ENCODE measurements at regions not wholly inside any gene's neighbourhood (a gene's known extent, or its start where the extent isn't known, plus 50 kb on each side); places are given as distances from the start of the nearest gene placed in this dataset.
"Not testable (repeated sequence)": the region's sequence is repeated elsewhere in the genome, so short reads cannot be mapped to it uniquely, and the experiment has no call there.

GRCh38 chr4:26052663-26053541, 138.9 kb downstream of the SMIM20 start:
- DNase-seq: no peak
- Histone ChIP-seq H3K27ac (ENCODE audit: insufficient read depth, low read length, poor library complexity, severe bottlenecking) (no peak overlapping the region), H3K27me3 (replicated peaks; ENCODE audit: control insufficient read depth, insufficient read depth, low read length, poor library complexity, severe bottlenecking) (no peaks in the 10 kb centered on the region), H3K36me3 (ENCODE audit: control insufficient read depth, insufficient read depth, low read length) (no peaks in the 10 kb centered on the region), H3K9me3 (ENCODE audit: control insufficient read depth, low read length) (no peaks in the 10 kb centered on the region), H3K4me3 (ENCODE audit: insufficient read depth, low read depth, low read length, poor library complexity, severe bottlenecking) (no peak overlapping the region), H3K4me1 (ENCODE audit: control insufficient read depth, insufficient read depth, low read length, poor library complexity, severe bottlenecking) (no peaks in the 10 kb centered on the region)

GRCh38 chr4:26053761-26054160, 139.7 kb downstream of the SMIM20 start:
- Histone ChIP-seq H3K4me1 (ENCODE audit: control insufficient read depth, insufficient read depth, low read length, poor library complexity, severe bottlenecking) (no peaks in the 10 kb centered on the region), H3K9me3 (ENCODE audit: control insufficient read depth, low read length) (no peaks in the 10 kb centered on the region), H3K4me3 (ENCODE audit: insufficient read depth, low read depth, low read length, poor library complexity, severe bottlenecking) (no peak overlapping the region), H3K27ac (ENCODE audit: insufficient read depth, low read length, poor library complexity, severe bottlenecking) (no peak overlapping the region), H3K36me3 (ENCODE audit: control insufficient read depth, insufficient read depth, low read length) (no peaks in the 10 kb centered on the region), H3K27me3 (replicated peaks; ENCODE audit: control insufficient read depth, insufficient read depth, low read length, poor library complexity, severe bottlenecking) (no peaks in the 10 kb centered on the region)
- no peak for DNase-seq

- no peaks in the 10 kb centered on the region for H3K4me1 ChIP-seq (ENCODE audit: control insufficient read depth, insufficient read depth, low read length, poor library complexity, severe bottlenecking)
- H3K36me3 ChIP-seq (ENCODE audit: control insufficient read depth, insufficient read depth, low read length): no peaks in the 10 kb centered on the region
- no peak overlapping the region for H3K27ac ChIP-seq (ENCODE audit: insufficient read depth, low read length, poor library complexity, severe bottlenecking)
- H3K9me3 ChIP-seq (ENCODE audit: control insufficient read depth, low read length): no peaks in the 10 kb centered on the region
- H3K4me3 ChIP-seq (ENCODE audit: insufficient read depth, low read depth, low read length, poor library complexity, severe bottlenecking): no peak overlapping the region
- no peaks in the 10 kb centered on the region for H3K27me3 ChIP-seq (replicated peaks; ENCODE audit: control insufficient read depth, insufficient read depth, low read length, poor library complexity, severe bottlenecking)
- no peak for DNase-seq
Measured at GRCh38 chr4:26055855-26056254, 141.8 kb downstream of the SMIM20 start.

- H3K27me3 ChIP-seq (replicated peaks; ENCODE audit: control insufficient read depth, insufficient read depth, low read length, poor library complexity, severe bottlenecking): no peaks in the 10 kb centered on the region
- H3K36me3 ChIP-seq (ENCODE audit: control insufficient read depth, insufficient read depth, low read length): no peaks in the 10 kb centered on the region
- DNase-seq: no peak
- no peak overlapping the region for H3K4me3 ChIP-seq (ENCODE audit: insufficient read depth, low read depth, low read length, poor library complexity, severe bottlenecking)
- H3K27ac ChIP-seq (ENCODE audit: insufficient read depth, low read length, poor library complexity, severe bottlenecking): no peak overlapping the region
- no peaks in the 10 kb centered on the region for H3K4me1 ChIP-seq (ENCODE audit: control insufficient read depth, insufficient read depth, low read length, poor library complexity, severe bottlenecking)
- H3K9me3 ChIP-seq (ENCODE audit: control insufficient read depth, low read length): no peaks in the 10 kb centered on the region
Measured at GRCh38 chr4:26056406-26056805, 142.4 kb downstream of the SMIM20 start.

- not testable (repeated sequence) for DNase-seq; H3K9me3 ChIP-seq (ENCODE audit: control insufficient read depth, low read length); H3K27ac ChIP-seq (ENCODE audit: insufficient read depth, low read length, poor library complexity, severe bottlenecking); H3K27me3 ChIP-seq (replicated peaks; ENCODE audit: control insufficient read depth, insufficient read depth, low read length, poor library complexity, severe bottlenecking); H3K4me1 ChIP-seq (ENCODE audit: control insufficient read depth, insufficient read depth, low read length, poor library complexity, severe bottlenecking); H3K4me3 ChIP-seq (ENCODE audit: insufficient read depth, low read depth, low read length, poor library complexity, severe bottlenecking); H3K36me3 ChIP-seq (ENCODE audit: control insufficient read depth, insufficient read depth, low read length)
Measured at GRCh38 chr4:26057839-26058238, 143.8 kb downstream of the SMIM20 start.

GRCh38 chr4:26058537-26058936, 144.5 kb downstream of the SMIM20 start:
- Histone ChIP-seq H3K27me3 (replicated peaks; ENCODE audit: control insufficient read depth, insufficient read depth, low read length, poor library complexity, severe bottlenecking) (no peaks in the 10 kb centered on the region), H3K36me3 (ENCODE audit: control insufficient read depth, insufficient read depth, low read length) (no peaks in the 10 kb centered on the region), H3K4me1 (ENCODE audit: control insufficient read depth, insufficient read depth, low read length, poor library complexity, severe bottlenecking) (no peaks in the 10 kb centered on the region), H3K4me3 (ENCODE audit: insufficient read depth, low read depth, low read length, poor library complexity, severe bottlenecking) (no peak overlapping the region), H3K27ac (ENCODE audit: insufficient read depth, low read length, poor library complexity, severe bottlenecking) (no peak overlapping the region), H3K9me3 (ENCODE audit: control insufficient read depth, low read length) (no peaks in the 10 kb centered on the region)
- DNase-seq: no peak

- H3K27ac ChIP-seq (ENCODE audit: insufficient read depth, low read length, poor library complexity, severe bottlenecking): no peak overlapping the region
Measured at GRCh38 chr4:26059391-26060154, 145.6 kb downstream of the SMIM20 start.

GRCh38 chr4:26060286-26060685, 146.3 kb downstream of the SMIM20 start:
- Histone ChIP-seq H3K4me1 (ENCODE audit: control insufficient read depth, insufficient read depth, low read length, poor library complexity, severe bottlenecking) (no peaks in the 10 kb centered on the region), H3K27me3 (replicated peaks; ENCODE audit: control insufficient read depth, insufficient read depth, low read length, poor library complexity, severe bottlenecking) (no peaks in the 10 kb centered on the region), H3K4me3 (ENCODE audit: insufficient read depth, low read depth, low read length, poor library complexity, severe bottlenecking) (no peak overlapping the region), H3K36me3 (ENCODE audit: control insufficient read depth, insufficient read depth, low read length) (no peaks in the 10 kb centered on the region), H3K27ac (ENCODE audit: insufficient read depth, low read length, poor library complexity, severe bottlenecking) (no peak overlapping the region), H3K9me3 (ENCODE audit: control insufficient read depth, low read length) (no peaks in the 10 kb centered on the region)
- no peak for DNase-seq

More at GRCh38 chr4:26059391-26060154, 145.6 kb downstream of the SMIM20 start:
- DNase-seq: no peak
- Histone ChIP-seq H3K4me3 (ENCODE audit: insufficient read depth, low read depth, low read length, poor library complexity, severe bottlenecking) (no peak overlapping the region), H3K4me1 (ENCODE audit: control insufficient read depth, insufficient read depth, low read length, poor library complexity, severe bottlenecking) (no peaks in the 10 kb centered on the region), H3K27me3 (replicated peaks; ENCODE audit: control insufficient read depth, insufficient read depth, low read length, poor library complexity, severe bottlenecking) (no peaks in the 10 kb centered on the region), H3K9me3 (ENCODE audit: control insufficient read depth, low read length) (no peaks in the 10 kb centered on the region), H3K36me3 (ENCODE audit: control insufficient read depth, insufficient read depth, low read length) (no peaks in the 10 kb centered on the region)

- Histone ChIP-seq H3K27me3 (replicated peaks; ENCODE audit: control insufficient read depth, insufficient read depth, low read length, poor library complexity, severe bottlenecking) (no peaks in the 10 kb centered on the region), H3K9me3 (ENCODE audit: control insufficient read depth, low read length) (no peaks in the 10 kb centered on the region), H3K4me3 (ENCODE audit: insufficient read depth, low read depth, low read length, poor library complexity, severe bottlenecking) (no peak overlapping the region), H3K36me3 (ENCODE audit: control insufficient read depth, insufficient read depth, low read length) (no peaks in the 10 kb centered on the region), H3K4me1 (ENCODE audit: control insufficient read depth, insufficient read depth, low read length, poor library complexity, severe bottlenecking) (no peaks in the 10 kb centered on the region), H3K27ac (ENCODE audit: insufficient read depth, low read length, poor library complexity, severe bottlenecking) (no peak overlapping the region)
- DNase-seq: peak in 1 of 3 donors; percentile 7
Measured at GRCh38 chr4:26061248-26061986, 147.4 kb downstream of the SMIM20 start.

Data from effector memory CD4-positive, alpha-beta T cell (primary cell).